ENCODE measurements at regions not wholly inside any gene's neighbourhood (a gene's known extent, or its start where the extent isn't known, plus 50 kb on each side); places are given as distances from the start of the nearest gene placed in this dataset.

- intact Hi-C loops (cut with DNase I, micrococcal nuclease): no loop called here
These were observed 251.5 kb downstream of the SOX4 start for GRCh38 chr6:21845018-21845417.

GRCh38 chr6:21845439-21846140 is 252.0 kb downstream of the SOX4 start:
- no peak for TF ChIP-seq CTCF (IDR thresholded peaks at IDR 0.05)
- no peak overlapping the region for H3K4me3 ChIP-seq
- no peaks in the 10 kb centered on the region for H3K4me1 ChIP-seq (ENCODE audit: low read depth)
- H3K9me3 ChIP-seq: no peaks in the 10 kb centered on the region
- no peak for ATAC-seq
- intact Hi-C loops (cut with DNase I, micrococcal nuclease): no loop called here
- DNase-seq: no peak
- no peaks in the 10 kb centered on the region for H3K36me3 ChIP-seq (ENCODE audit: low read depth)

More at GRCh38 chr6:21845018-21845417, 251.5 kb downstream of the SOX4 start:
- TF ChIP-seq CTCF (IDR thresholded peaks at IDR 0.05): no peak
- Histone ChIP-seq H3K36me3 (ENCODE audit: low read depth) (no peaks in the 10 kb centered on the region), H3K4me1 (ENCODE audit: low read depth) (no peaks in the 10 kb centered on the region), H3K9me3 (no peaks in the 10 kb centered on the region), H3K4me3 (no peak overlapping the region)
- DNase-seq: no peak
- ATAC-seq: no peak

GRCh38 chr6:21846541-21847451 is 253.2 kb downstream of the SOX4 start:
- H3K4me1 ChIP-seq (ENCODE audit: low read depth): no peaks in the 10 kb centered on the region
- no peaks in the 10 kb centered on the region for H3K36me3 ChIP-seq (ENCODE audit: low read depth)
- no peak for TF ChIP-seq CTCF (IDR thresholded peaks at IDR 0.05)
- peak; percentile 75 for ATAC-seq
- intact Hi-C loops (cut with DNase I, micrococcal nuclease): no loop called here
- no peaks in the 10 kb centered on the region for H3K9me3 ChIP-seq
- DNase-seq: peak in 2 of 3 donors; percentile 14 to 21
- no peak overlapping the region for H3K4me3 ChIP-seq

- DNase-seq (no peak), ATAC-seq (no peak)
- H3K4me1 ChIP-seq (ENCODE audit: low read depth): no peaks in the 10 kb centered on the region
- no peak overlapping the region for H3K4me3 ChIP-seq
- no peaks in the 10 kb centered on the region for H3K36me3 ChIP-seq (ENCODE audit: low read depth)
- no peak for TF ChIP-seq CTCF (IDR thresholded peaks at IDR 0.05)
- no peaks in the 10 kb centered on the region for H3K9me3 ChIP-seq
- intact Hi-C loops (cut with DNase I, micrococcal nuclease): no loop called here
These were observed 254.3 kb downstream of the SOX4 start for GRCh38 chr6:21847711-21848480.

GRCh38 chr6:21850691-21851090 is 257.1 kb downstream of the SOX4 start:
- intact Hi-C loops (cut with DNase I, micrococcal nuclease): no loop called here
- DNase-seq: no peak
- Histone ChIP-seq H3K9me3 (no peaks in the 10 kb centered on the region), H3K36me3 (ENCODE audit: low read depth) (no peaks in the 10 kb centered on the region), H3K4me1 (ENCODE audit: low read depth) (no peaks in the 10 kb centered on the region), H3K4me3 (no peak overlapping the region)
- no peak for ATAC-seq
- TF ChIP-seq CTCF (IDR thresholded peaks at IDR 0.05): no peak
